ENCODE measurements at regions not wholly inside any gene's neighbourhood (a gene's known extent, or its start where the extent isn't known, plus 50 kb on each side); places are given as distances from the start of the nearest gene placed in this dataset.
"Not testable (repeated sequence)": the region's sequence is repeated elsewhere in the genome, so short reads cannot be mapped to it uniquely, and the experiment has no call there.

DNA sequence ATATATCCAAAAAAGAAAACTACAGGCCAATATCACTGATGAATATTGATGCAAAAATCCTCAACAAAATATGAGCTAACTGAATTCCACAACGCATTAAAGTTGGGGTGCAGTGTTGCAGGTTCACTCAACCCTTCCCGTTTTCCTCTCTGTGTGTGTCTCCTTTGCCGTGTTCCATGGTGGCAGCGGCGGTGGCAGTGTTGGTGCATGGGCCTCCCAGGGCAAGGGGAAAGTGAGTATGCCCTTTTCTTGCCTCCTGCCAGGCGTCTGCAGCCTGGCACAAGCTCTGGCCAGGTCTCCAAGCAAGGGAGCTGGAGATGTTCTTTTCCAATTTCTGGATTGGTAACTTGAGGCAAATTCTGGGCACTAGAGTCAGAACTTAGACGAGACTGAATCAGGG, 63.4 kb downstream of the GOLGA8B start:
- TF ChIP-seq FOXM1, HDGF (IDR thresholded peaks at IDR 0.05; ENCODE audit: borderline replicate concordance): not testable (repeated sequence)
